SK-N-SH (cell line): ENCODE measurements at regions not wholly inside any gene's neighbourhood (a gene's known extent, or its start where the extent isn't known, plus 50 kb on each side); places are given as distances from the start of the nearest gene placed in this dataset.

Experiments used
- CTCF ChIA-PET: fragments of 300-600, 350-600 bp; formaldehyde crosslinking; extraction: SDS; loops from one replicate; lab custom pipeline; 2021; lab: Yijun Ruan, JAX
- POLR2A ChIA-PET: fragments of 350-600 bp; sonication (Branson Sonifier 250); formaldehyde crosslinking; extraction: SDS; loops from one replicate; lab custom pipeline; 2020; ENCODE audit warnings: antibody characterized with exemption, inconsistent platforms; lab: Yijun Ruan, JAX
- DNase-seq: peaks from one replicate; pipeline ENCODE4 v3.0.0; 2012
- H2AFZ ChIP-seq: fragments of 200-600 bp; sonication (generic); 2 replicates; pipeline ENCODE4 v1.8.1; 2016; ENCODE audit warnings: antibody characterized with exemption, mild to moderate bottlenecking, low read depth
- H3F3A ChIP-seq: fragments of 200-600 bp; sonication (generic); replicated peaks from 2 replicates; pipeline ENCODE3; 2016; ENCODE audit warnings: antibody characterized with exemption, mild to moderate bottlenecking; ENCODE audit not compliant: insufficient read depth
- H3K27ac ChIP-seq, 2 experiments: fragments of 200-500 bp in 1 of 2; fragments of 200-600 bp in 1 of 2; sonication (Bioruptor generic) in 1 of 2; sonication (generic), shearing (Covaris generic) in 1 of 2; 2 replicates each; pipeline versions ENCODE4 v1.5.1 to v1.6.1; 2014 to 2016; ENCODE audit warnings: low read depth in 2 of 2, inconsistent platforms in 1 of 2, low read length in 1 of 2, mild to moderate bottlenecking in 1 of 2, mixed read lengths in 1 of 2
- H3K27me3 ChIP-seq: fragments of 200-600 bp; sonication (generic), shearing (Covaris generic); 2 replicates; pipeline ENCODE4 v1.6.1; 2016; ENCODE audit warnings: mixed run types; ENCODE audit not compliant: insufficient read depth
- H3K36me3 ChIP-seq, 2 experiments: fragments of 200-500 bp in 1 of 2; fragments of 200-600 bp in 1 of 2; sonication (Bioruptor generic) in 1 of 2; sonication (generic) in 1 of 2; replicated peaks in 1 of 2; 2 replicates each; pipeline versions ENCODE3 to v1.5.1; 2014 to 2016; ENCODE audit warnings: low read length in 1 of 2, mild to moderate bottlenecking in 1 of 2; ENCODE audit not compliant: insufficient read depth in 2 of 2, control insufficient read depth in 1 of 2
- H3K4me1 ChIP-seq, 2 experiments: fragments of 200-500 bp in 1 of 2; fragments of 200-600 bp in 1 of 2; sonication (Bioruptor generic) in 1 of 2; sonication (generic), shearing (Covaris generic) in 1 of 2; 2 replicates each; pipeline versions ENCODE4 v1.5.1 to v1.6.1; 2014 to 2016; ENCODE audit warnings: low read depth in 1 of 2, low read length in 1 of 2, mixed run types in 1 of 2; ENCODE audit not compliant: insufficient read depth in 2 of 2, control insufficient read depth in 1 of 2
- H3K4me2 ChIP-seq: fragments of 200-600 bp; sonication (generic), shearing (Covaris generic); 2 replicates; pipeline ENCODE4 v1.6.1; 2017; ENCODE audit warnings: mixed run types
- H3K4me3 ChIP-seq, 2 experiments: fragments of 200-500 bp in 1 of 2; fragments of 200-600 bp in 1 of 2; sonication (Bioruptor generic) in 1 of 2; sonication (generic), shearing (Covaris generic) in 1 of 2; 2 replicates each; pipeline versions ENCODE4 v1.5.1 to v1.8.1; 2014 to 2016; ENCODE audit warnings: low read depth in 2 of 2, inconsistent platforms in 1 of 2, low read length in 1 of 2, mild to moderate bottlenecking in 1 of 2, mixed read lengths in 1 of 2, moderate library complexity in 1 of 2
- H3K79me2 ChIP-seq: fragments of 200-600 bp; sonication (generic); 2 replicates; pipeline ENCODE4 v1.8.1; 2017; ENCODE audit warnings: mild to moderate bottlenecking; ENCODE audit not compliant: insufficient read depth
- H3K9ac ChIP-seq: fragments of 200-600 bp; sonication (generic); 2 replicates; pipeline ENCODE4 v1.6.1; 2017; ENCODE audit warnings: mixed run types
- H3K9me2 ChIP-seq: fragments of 200-600 bp; sonication (generic); 2 replicates; pipeline ENCODE4 v1.6.1; 2017; ENCODE audit warnings: mixed run types
- H3K9me3 ChIP-seq: fragments of 200-600 bp; sonication (generic); 2 replicates; pipeline ENCODE4 v1.6.1; 2017; ENCODE audit warnings: mixed run types, mild to moderate bottlenecking, moderate library complexity
- H4K20me1 ChIP-seq: fragments of 200-600 bp; sonication (generic); 2 replicates; pipeline ENCODE4 v1.6.1; 2017; ENCODE audit warnings: mild to moderate bottlenecking, mixed run types; ENCODE audit not compliant: insufficient read depth
- CHD2 ChIP-seq: fragments of 150-350 bp; IDR thresholded peaks from 2 replicates; pipeline ENCODE4 v1.6.1; 2018; ENCODE audit warnings: low read length; ENCODE audit not compliant: partially characterized antibody
- ELF1 ChIP-seq: IDR thresholded peaks from 2 replicates; pipeline ENCODE4 v1.4.0; 2012
- EP300 ChIP-seq, 2 experiments: IDR thresholded peaks; 2 replicates each; pipeline versions ENCODE4 v1.4.0 to v1.6.1; 2012; ENCODE audit warnings: borderline replicate concordance in 1 of 2, low read depth in 1 of 2, low read length in 1 of 2
- EZH2phosphoT487 ChIP-seq: fragments of 200-600 bp; sonication (generic); IDR thresholded peaks from 2 replicates; pipeline ENCODE4 v1.6.1; 2017; ENCODE audit warnings: low read depth, mixed run types, mild to moderate bottlenecking, antibody characterized with exemption, moderate library complexity, borderline replicate concordance
- IRF3 ChIP-seq: fragments of 150-350 bp; IDR thresholded peaks from 2 replicates; pipeline ENCODE4 v1.6.1; 2016; ENCODE audit warnings: mild to moderate bottlenecking, low read depth, low read length
- JUND ChIP-seq: IDR thresholded peaks from 2 replicates; pipeline ENCODE4 v1.4.0; 2012
- MAX ChIP-seq: IDR thresholded peaks from 2 replicates; pipeline ENCODE4 v1.4.0; 2012; ENCODE audit warnings: low read depth
- MXI1 ChIP-seq: IDR thresholded peaks from 2 replicates; pipeline ENCODE4 v1.6.1; 2012; ENCODE audit warnings: mild to moderate bottlenecking, low read depth, low read length, improper control_type of control experiment
- NFIC ChIP-seq: IDR thresholded peaks from 2 replicates; pipeline ENCODE4 v1.4.0; 2012; ENCODE audit warnings: borderline replicate concordance
- RAD21 ChIP-seq: IDR thresholded peaks from 2 replicates; pipeline ENCODE4 v1.6.1; 2012; ENCODE audit warnings: mild to moderate bottlenecking, low read length
- RCOR1 ChIP-seq: fragments of 150-350 bp; IDR thresholded peaks from 2 replicates; pipeline ENCODE4 v1.6.1; 2017; ENCODE audit warnings: antibody characterized with exemption, low read length
- RFX5 ChIP-seq: IDR thresholded peaks from 2 replicates; pipeline ENCODE4 v1.6.1; 2012; ENCODE audit warnings: mild to moderate bottlenecking, improper control_type of control experiment, low read length
- RXRA ChIP-seq: IDR thresholded peaks from 2 replicates; pipeline ENCODE4 v1.4.0; 2012; ENCODE audit warnings: low read depth, mild to moderate bottlenecking, borderline replicate concordance
- SIN3A ChIP-seq: IDR thresholded peaks from 2 replicates; pipeline ENCODE4 v1.6.1; 2012; ENCODE audit warnings: low read depth, mild to moderate bottlenecking, low read length, moderate library complexity, borderline replicate concordance
- SMC3 ChIP-seq: IDR thresholded peaks from 2 replicates; pipeline ENCODE4 v1.6.1; 2012; ENCODE audit warnings: low read depth, low read length, improper control_type of control experiment
- TAF1 ChIP-seq: IDR thresholded peaks from 2 replicates; pipeline ENCODE4 v1.6.1; 2012; ENCODE audit warnings: low read depth, mild to moderate bottlenecking, low read length, moderate library complexity, borderline replicate concordance
- TEAD4 ChIP-seq: IDR thresholded peaks from 2 replicates; pipeline ENCODE4 v1.4.0; 2012; ENCODE audit warnings: mild to moderate bottlenecking, borderline replicate concordance; ENCODE audit not compliant: insufficient read depth
- ZBTB33 ChIP-seq: IDR thresholded peaks from 2 replicates; pipeline ENCODE4 v1.4.0; 2012; ENCODE audit warnings: low read depth, borderline replicate concordance
- WGBS: methylation state at CpG from one replicate; pipeline ENCODE4 v1.1.6; 2017; ENCODE audit warnings: low lambda C conversion rate; 5-methylcytosine and 5-hydroxymethylcytosine counted together

- no peaks in the 10 kb centered on the region for H3K9me2 ChIP-seq
- DNase-seq = no peak
- H2AFZ ChIP-seq = no peak overlapping the region
- peaks cover 0 to 3% of the 10 kb centered on the region in 2 experiments; a peak in 1 of 4 replicates for H3K4me1 ChIP-seq
- H3K27ac ChIP-seq = no peak overlapping the region
- no peaks in the 10 kb centered on the region for H3K36me3 ChIP-seq
- H3K4me3 ChIP-seq = no peak overlapping the region
- POLR2A ChIA-PET = no interaction called here
- H3K4me2 ChIP-seq = no peak overlapping the region
- TF ChIP-seq SMC3 = no peak
- no peak for TF ChIP-seq RXRA
- no peak for TF ChIP-seq ELF1
- TF ChIP-seq EP300 (IDR thresholded peaks at IDR 0.05; ENCODE audit: borderline replicate concordance in 1 of 2, low read depth in 1 of 2, low read length in 1 of 2) = no peak
- no peak for TF ChIP-seq IRF3
- TF ChIP-seq EZH2phosphoT487 = no peak
- TF ChIP-seq ZBTB33 = no peak
- 64% methylated on average over 6 of the region's 6 CpGs for WGBS
- no peaks in the 10 kb centered on the region for H3K27me3 ChIP-seq
- H4K20me1 ChIP-seq = no peaks in the 10 kb centered on the region
- CTCF ChIA-PET = interaction anchor here (0.9 kb wide), 1 partner anchor 10 kb away, joined by 3 read pairs; no protein-coding TSS in a partner anchor
- no peaks in the 10 kb centered on the region for H3K9me3 ChIP-seq
- no peaks in the 10 kb centered on the region for H3F3A ChIP-seq
- H3K79me2 ChIP-seq = no peaks in the 10 kb centered on the region
- no peak overlapping the region for H3K9ac ChIP-seq
Measured at GRCh38 chr2:48145845-48146452, 168.5 kb upstream of the FOXN2 start.

GRCh38 chr2:48146552-48146951 is 167.9 kb upstream of the FOXN2 start:
- Histone ChIP-seq H3K36me3 (no peaks in the 10 kb centered on the region), H3K4me3 (no peak overlapping the region), H3K9me2 (no peaks in the 10 kb centered on the region), H2AFZ (no peak overlapping the region), H4K20me1 (no peaks in the 10 kb centered on the region), H3K4me1 (peaks cover 0 to 3% of the 10 kb centered on the region in 2 experiments; a peak in 1 of 4 replicates), H3K9me3 (no peaks in the 10 kb centered on the region), H3K4me2 (no peak overlapping the region), H3K27me3 (no peaks in the 10 kb centered on the region), H3K79me2 (no peaks in the 10 kb centered on the region), H3K27ac (no peak overlapping the region), H3F3A (no peaks in the 10 kb centered on the region), H3K9ac (no peak overlapping the region)
- DNase-seq = no peak
- TF ChIP-seq MXI1 (no peak), RFX5 (no peak), EP300 (IDR thresholded peaks at IDR 0.05; ENCODE audit: borderline replicate concordance in 1 of 2, low read depth in 1 of 2, low read length in 1 of 2) (no peak), MAX (no peak), JUND (no peak), IRF3 (no peak), RAD21 (no peak), SIN3A (no peak), RCOR1 (no peak), CHD2 (no peak), TEAD4 (no peak), NFIC (no peak), TAF1 (no peak), EZH2phosphoT487 (no peak), SMC3 (no peak)
- 77% methylated on average over 6 of the region's 6 CpGs for WGBS
- ChIA-PET CTCF (no interaction called here), POLR2A (no interaction called here)
